Activated CD4-positive, alpha-beta T cell treated with anti-CD3 and anti-CD28 coated beads, Interleukin-2, amount 50 U/mL, for 4 hours (primary cell): ENCODE measurements at regions not wholly inside any gene's neighbourhood (a gene's known extent, or its start where the extent isn't known, plus 50 kb on each side); places are given as distances from the start of the nearest gene placed in this dataset.
"Not testable (repeated sequence)": the region's sequence is repeated elsewhere in the genome, so short reads cannot be mapped to it uniquely, and the experiment has no call there.

Source experiments
- DNase-seq, 2 experiments: peaks; one replicate each; pipeline ENCODE4 v3.0.0-alpha.2; 2020

- DNase-seq, result no peak
Measured at GRCh38 chr13:90585392-90585791, 762.1 kb upstream of the MIR17HG start.

- no peak for DNase-seq
Measured at GRCh38 chr13:90591260-90591926, 756.1 kb upstream of the MIR17HG start.

GRCh38 chr13:90591927-90592268, 755.6 kb upstream of the MIR17HG start:
- no peak for DNase-seq

- no peak for DNase-seq
Measured at GRCh38 chr13:90592943-90593342, 754.5 kb upstream of the MIR17HG start.

- no peak for DNase-seq
Measured at GRCh38 chr13:90594681-90595080, 752.8 kb upstream of the MIR17HG start.

GRCh38 chr13:90605664-90606063, 741.8 kb upstream of the MIR17HG start:
- no peak for DNase-seq

GRCh38 chr13:90606921-90607320, 740.6 kb upstream of the MIR17HG start:
- DNase-seq, result not testable (repeated sequence)

GRCh38 chr13:90612391-90612790, 735.1 kb upstream of the MIR17HG start:
- DNase-seq, result no peak

GRCh38 chr13:90613076-90613795, 734.3 kb upstream of the MIR17HG start:
- no peak for DNase-seq

- no peak for DNase-seq
Measured at GRCh38 chr13:90615236-90615635, 732.3 kb upstream of the MIR17HG start.

GRCh38 chr13:90615767-90616166, 731.7 kb upstream of the MIR17HG start:
- DNase-seq, result no peak

- DNase-seq, result no peak
Measured at GRCh38 chr13:90618133-90618532, 729.4 kb upstream of the MIR17HG start.

- no peak for DNase-seq
Measured at GRCh38 chr13:90622541-90622940, 724.9 kb upstream of the MIR17HG start.

GRCh38 chr13:90623318-90624011, 724.0 kb upstream of the MIR17HG start:
- no peak for DNase-seq

- no peak for DNase-seq
Measured at GRCh38 chr13:90627813-90628212, 719.7 kb upstream of the MIR17HG start.

GRCh38 chr13:90628471-90628870, 719.0 kb upstream of the MIR17HG start:
- no peak for DNase-seq

GRCh38 chr13:90630716-90631115, 716.8 kb upstream of the MIR17HG start:
- DNase-seq, result no peak

GRCh38 chr13:90632184-90632583, 715.3 kb upstream of the MIR17HG start:
- no peak for DNase-seq

- DNase-seq, result no peak
Measured at GRCh38 chr13:90633849-90634248, 713.6 kb upstream of the MIR17HG start.

GRCh38 chr13:90640976-90641375, 706.5 kb upstream of the MIR17HG start:
- no peak for DNase-seq

GRCh38 chr13:90641884-90642283, 705.6 kb upstream of the MIR17HG start:
- DNase-seq, result no peak

- DNase-seq, result no peak
Measured at GRCh38 chr13:90645582-90645981, 701.9 kb upstream of the MIR17HG start.

- DNase-seq, result no peak
Measured at GRCh38 chr13:90648497-90648896, 699.0 kb upstream of the MIR17HG start.

- DNase-seq, result no peak
Measured at GRCh38 chr13:90652036-90652435, 695.5 kb upstream of the MIR17HG start.
